Nephron progenitor cell (in vitro differentiated cells): ENCODE measurements at regions not wholly inside any gene's neighbourhood (a gene's known extent, or its start where the extent isn't known, plus 50 kb on each side); places are given as distances from the start of the nearest gene placed in this dataset.

Experiments used
- DNase-seq: peaks from one replicate; pipeline ENCODE4 v3.0.0; 2021
- H3K27ac Mint-ChIP-seq: 2 replicates; pipeline ENCODE4 v1.8.0; 2021; ENCODE audit warnings: mild to moderate bottlenecking, moderate library complexity, mixed read lengths
- H3K27me3 Mint-ChIP-seq: 2 replicates; pipeline ENCODE4 v1.8.0; 2021; ENCODE audit warnings: mild to moderate bottlenecking, low read depth, mixed read lengths; ENCODE audit not compliant: poor library complexity
- H3K36me3 Mint-ChIP-seq: 2 replicates; pipeline ENCODE4 v1.8.0; 2021; ENCODE audit warnings: low read depth, mixed read lengths
- H3K4me1 Mint-ChIP-seq: 2 replicates; pipeline ENCODE4 v1.8.0; 2021; ENCODE audit warnings: mixed read lengths
- H3K4me3 Mint-ChIP-seq: 2 replicates; pipeline ENCODE4 v1.8.0; 2021; ENCODE audit warnings: mild to moderate bottlenecking, moderate library complexity, mixed read lengths
- H3K9me3 Mint-ChIP-seq: 2 replicates; pipeline ENCODE4 v1.8.0; 2021; ENCODE audit warnings: mild to moderate bottlenecking, moderate library complexity, mixed read lengths
- CTCF ChIP-seq: fragments of 200-600 bp; sonication (generic); IDR thresholded peaks from 2 replicates; pipeline ENCODE4 v1.5.0; 2021; ENCODE audit warnings: antibody characterized with exemption

GRCh38 chr18:29321561-29321960 lies 1144.6 kb upstream of the CDH2 start:
- no peak overlapping the region for H3K4me3 Mint-ChIP-seq
- no peaks in the 10 kb centered on the region for H3K9me3 Mint-ChIP-seq
- no peaks in the 10 kb centered on the region for H3K36me3 Mint-ChIP-seq
- no peak for DNase-seq
- H3K27ac Mint-ChIP-seq = no peak overlapping the region
- no peak for TF ChIP-seq CTCF
- no peaks in the 10 kb centered on the region for H3K4me1 Mint-ChIP-seq
- H3K27me3 Mint-ChIP-seq = no peaks in the 10 kb centered on the region

- no peak for TF ChIP-seq CTCF
- Mint-ChIP-seq H3K27me3 (no peaks in the 10 kb centered on the region), H3K9me3 (no peaks in the 10 kb centered on the region), H3K36me3 (no peaks in the 10 kb centered on the region), H3K4me3 (no peak overlapping the region), H3K4me1 (peaks cover 15% of the 10 kb centered on the region), H3K27ac (no peak overlapping the region)
- DNase-seq = no peak
Measured at GRCh38 chr18:29313312-29313711, 1136.4 kb upstream of the CDH2 start.

GRCh38 chr18:29311580-29311979 lies 1134.7 kb upstream of the CDH2 start:
- Mint-ChIP-seq H3K27ac (no peak overlapping the region), H3K9me3 (no peaks in the 10 kb centered on the region), H3K27me3 (no peaks in the 10 kb centered on the region), H3K4me1 (peaks cover 15% of the 10 kb centered on the region), H3K4me3 (no peak overlapping the region), H3K36me3 (no peaks in the 10 kb centered on the region)
- no peak for TF ChIP-seq CTCF
- DNase-seq = no peak

GRCh38 chr18:29309366-29309765 lies 1132.4 kb upstream of the CDH2 start:
- Mint-ChIP-seq H3K4me3 (no peak overlapping the region), H3K27me3 (no peaks in the 10 kb centered on the region), H3K9me3 (no peaks in the 10 kb centered on the region), H3K36me3 (no peaks in the 10 kb centered on the region), H3K4me1 (peaks cover 15% of the 10 kb centered on the region), H3K27ac (no peak overlapping the region)
- no peak for DNase-seq
- TF ChIP-seq CTCF = no peak

GRCh38 chr18:29307982-29308381 lies 1131.1 kb upstream of the CDH2 start:
- Mint-ChIP-seq H3K9me3 (no peaks in the 10 kb centered on the region), H3K36me3 (no peaks in the 10 kb centered on the region), H3K27ac (no peak overlapping the region), H3K4me3 (no peak overlapping the region), H3K4me1 (peaks cover 15% of the 10 kb centered on the region), H3K27me3 (no peaks in the 10 kb centered on the region)
- no peak for TF ChIP-seq CTCF
- DNase-seq = no peak

GRCh38 chr18:29307231-29307630 lies 1130.3 kb upstream of the CDH2 start:
- no peaks in the 10 kb centered on the region for H3K9me3 Mint-ChIP-seq
- H3K27ac Mint-ChIP-seq = no peak overlapping the region
- H3K27me3 Mint-ChIP-seq = no peaks in the 10 kb centered on the region
- no peak for DNase-seq
- no peak for TF ChIP-seq CTCF
- no peak overlapping the region for H3K4me3 Mint-ChIP-seq
- H3K4me1 Mint-ChIP-seq = peaks cover 15% of the 10 kb centered on the region
- H3K36me3 Mint-ChIP-seq = no peaks in the 10 kb centered on the region
